Activated CD8-positive, alpha-beta memory T cell treated with anti-CD3 and anti-CD28 coated beads, Interleukin-2, amount 50 U/mL, for 48 hours (primary cell): ENCODE measurements at regions not wholly inside any gene's neighbourhood (a gene's known extent, or its start where the extent isn't known, plus 50 kb on each side); places are given as distances from the start of the nearest gene placed in this dataset.

Experiments used
- DNase-seq: peaks from one replicate; pipeline ENCODE4 v3.0.0-alpha.2; 2020

DNA sequence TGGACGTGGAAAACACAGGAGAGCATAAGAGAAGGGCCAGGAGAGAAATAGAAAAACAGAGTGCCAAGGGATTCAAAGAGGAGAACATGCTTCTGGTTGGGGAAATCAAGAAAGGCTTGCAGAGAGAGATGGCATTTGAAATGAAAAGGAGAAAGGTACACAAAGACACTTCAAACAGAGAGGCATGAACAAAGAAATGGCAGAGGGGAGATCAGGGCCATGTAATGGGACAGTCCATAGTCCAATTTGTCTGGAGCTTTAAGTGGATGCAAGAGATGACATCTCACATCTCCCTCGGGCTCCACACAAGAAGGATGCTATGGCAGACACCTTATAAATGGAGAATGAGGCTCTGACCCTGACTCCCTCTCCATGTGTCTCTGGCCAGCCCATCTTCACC is 331.1 kb downstream of the MLLT3 start:
- DNase-seq, result no peak

DNA sequence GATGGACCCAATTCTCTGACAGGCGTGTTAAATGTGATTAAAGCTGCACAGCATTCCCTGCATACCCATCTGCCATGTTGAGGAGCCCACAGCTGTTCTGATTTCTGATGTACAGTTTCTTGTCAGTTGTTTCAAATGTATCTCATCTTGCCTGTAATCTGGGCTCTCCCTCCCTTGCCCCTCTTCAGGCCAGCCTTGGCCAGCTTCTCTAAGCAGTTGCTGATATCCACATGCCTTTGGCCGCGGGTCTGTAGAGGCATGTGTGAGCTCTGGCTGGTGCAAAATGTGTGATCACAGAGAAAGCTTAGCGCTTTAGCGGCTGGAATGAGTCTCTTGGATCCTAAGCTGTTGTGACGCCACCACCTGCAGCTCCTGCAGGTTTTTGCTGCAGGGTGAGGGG is 332.0 kb downstream of the MLLT3 start:
- no peak for DNase-seq

DNA sequence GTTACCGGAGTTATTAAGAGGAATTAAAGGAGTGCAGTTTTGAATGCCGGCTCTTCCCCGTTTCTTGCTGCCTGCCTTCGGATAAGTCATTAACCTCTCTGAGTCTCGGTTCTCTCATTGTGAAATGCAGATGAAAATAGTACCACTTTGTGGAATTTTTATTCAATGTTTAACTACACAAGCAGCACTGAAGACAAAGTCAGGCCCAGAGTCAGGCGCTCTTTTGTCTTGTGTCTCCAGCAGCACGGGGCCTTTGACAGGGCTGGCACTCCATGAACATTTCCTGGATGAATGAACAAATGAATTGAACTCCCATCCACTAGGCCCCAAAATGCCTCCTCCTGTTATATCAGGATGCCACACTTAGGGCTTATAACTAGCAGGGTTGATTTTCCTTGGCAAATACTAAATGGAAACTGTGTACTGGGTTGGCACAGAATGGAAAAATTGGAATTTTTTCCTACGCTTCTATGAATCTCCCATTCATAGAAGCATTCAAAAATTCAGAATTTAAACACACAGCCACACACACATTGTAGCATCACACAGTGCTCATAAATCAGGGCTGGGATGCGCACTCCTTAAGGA is 332.8 kb downstream of the MLLT3 start:
- no peak for DNase-seq

DNA sequence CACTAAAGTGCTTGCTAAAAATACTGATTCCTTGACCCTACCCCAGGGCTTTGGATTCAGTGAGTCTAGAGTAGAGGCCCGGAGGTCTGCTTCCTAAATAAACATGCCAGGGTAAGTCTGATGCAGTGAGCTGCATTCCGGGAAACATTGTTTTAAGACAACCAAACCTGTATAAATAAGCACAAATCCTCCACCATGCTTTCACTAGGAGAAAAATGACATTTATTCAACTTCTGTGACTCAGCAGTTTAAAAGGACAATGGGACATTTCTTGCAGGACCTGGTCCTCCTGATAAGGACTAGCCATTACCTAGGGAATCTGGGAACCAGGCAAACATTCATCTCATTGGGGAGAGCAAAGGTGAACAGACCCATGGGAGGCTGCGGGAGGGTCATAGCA is 335.3 kb downstream of the MLLT3 start:
- DNase-seq, result no peak

DNA sequence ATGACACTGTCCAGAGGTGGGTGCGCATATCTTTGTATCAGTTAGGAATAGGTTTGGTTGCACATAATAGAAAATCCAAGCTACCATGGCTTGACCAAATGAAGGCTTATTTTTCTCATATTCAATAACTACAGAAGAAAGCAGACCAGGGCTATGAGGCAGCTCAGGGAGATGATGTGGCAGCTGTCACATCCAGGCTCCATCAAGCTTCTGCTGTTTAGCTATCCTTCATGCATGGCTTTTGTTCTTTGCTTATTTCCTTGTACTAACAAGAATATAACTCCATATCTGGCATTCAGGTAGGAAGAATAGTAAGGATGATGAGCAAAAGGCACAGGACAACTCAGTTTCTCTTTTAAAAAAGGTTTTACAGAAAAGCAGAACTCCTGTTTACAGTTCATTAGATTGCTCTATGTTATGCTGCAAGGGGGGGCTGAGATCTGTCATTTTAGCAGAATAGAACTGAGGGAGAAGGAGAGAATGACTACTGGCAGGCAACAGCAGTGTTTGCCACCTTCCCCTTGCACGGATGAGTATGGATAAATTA is 336.1 kb downstream of the MLLT3 start:
- DNase-seq, result no peak

DNA sequence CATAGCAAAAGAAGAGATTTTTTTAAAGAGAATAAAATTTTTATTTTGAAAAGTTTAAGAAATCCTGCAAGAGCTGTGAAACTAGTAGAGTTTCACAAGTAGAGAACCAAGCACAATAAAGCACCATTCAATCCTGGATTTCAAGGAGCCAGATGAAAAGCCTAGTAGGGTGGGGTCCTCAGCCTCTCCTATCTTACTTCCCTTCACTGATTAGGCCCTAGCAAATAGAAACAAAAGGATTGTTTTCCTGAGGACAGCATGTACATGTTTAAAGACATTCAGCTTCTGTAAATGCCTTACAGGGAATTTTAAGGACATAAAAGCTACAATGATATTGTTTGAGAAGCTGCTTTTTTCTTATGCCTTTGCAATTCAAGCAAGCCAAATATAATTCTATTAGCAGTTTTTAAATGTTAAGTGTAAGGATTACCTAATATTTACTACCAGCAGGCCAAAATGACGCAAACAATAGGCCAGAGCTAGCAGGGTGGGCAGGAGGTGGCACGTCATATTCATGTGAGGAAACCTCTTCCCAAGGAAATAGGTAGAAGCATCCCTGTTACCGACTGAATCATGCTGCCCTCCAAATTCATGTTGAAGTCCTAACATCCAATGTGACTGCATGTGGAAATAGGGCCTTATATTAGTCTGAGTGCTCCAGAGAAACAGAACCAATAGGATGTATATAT is 337.6 kb downstream of the MLLT3 start:
- no peak for DNase-seq

DNA sequence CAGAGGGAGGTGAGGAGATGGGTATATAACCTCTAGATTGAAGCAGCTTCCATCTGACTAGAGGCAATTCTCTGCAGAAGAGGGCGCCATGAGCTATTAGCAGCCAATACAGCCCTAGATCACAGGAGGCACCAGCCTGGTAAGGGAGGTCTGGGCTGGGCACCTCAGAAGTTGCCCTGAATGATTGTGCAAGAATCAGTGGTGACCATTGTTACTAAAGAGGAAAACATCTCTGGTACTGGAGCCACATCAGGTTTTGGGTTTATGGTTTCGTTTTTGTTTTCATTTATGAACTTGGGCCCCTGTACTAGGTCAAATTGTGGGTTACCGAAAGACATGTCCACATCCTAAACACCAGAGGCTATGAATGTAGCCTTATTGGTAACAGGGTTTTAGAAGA is 342.0 kb downstream of the MLLT3 start:
- DNase-seq, result no peak

DNA sequence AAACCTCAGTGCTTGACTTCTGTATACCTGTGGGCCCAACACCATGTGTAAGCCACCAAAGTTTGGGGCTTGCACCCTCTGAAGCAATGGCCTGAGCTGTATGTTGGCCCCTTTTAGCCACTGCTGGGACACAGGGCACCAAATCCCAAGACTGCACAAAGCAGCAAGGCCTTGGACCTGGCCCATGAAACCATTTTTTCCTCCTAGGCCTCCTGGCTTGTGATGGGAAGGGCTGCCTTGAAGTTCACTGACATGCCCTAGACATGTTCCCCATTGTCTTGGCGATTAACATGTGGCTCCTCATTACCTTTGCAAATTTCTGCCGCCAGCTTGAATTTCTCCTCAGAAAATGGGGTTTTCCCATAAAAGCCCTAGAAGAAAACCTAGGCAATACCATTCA is 345.5 kb downstream of the MLLT3 start:
- DNase-seq, result no peak

DNA sequence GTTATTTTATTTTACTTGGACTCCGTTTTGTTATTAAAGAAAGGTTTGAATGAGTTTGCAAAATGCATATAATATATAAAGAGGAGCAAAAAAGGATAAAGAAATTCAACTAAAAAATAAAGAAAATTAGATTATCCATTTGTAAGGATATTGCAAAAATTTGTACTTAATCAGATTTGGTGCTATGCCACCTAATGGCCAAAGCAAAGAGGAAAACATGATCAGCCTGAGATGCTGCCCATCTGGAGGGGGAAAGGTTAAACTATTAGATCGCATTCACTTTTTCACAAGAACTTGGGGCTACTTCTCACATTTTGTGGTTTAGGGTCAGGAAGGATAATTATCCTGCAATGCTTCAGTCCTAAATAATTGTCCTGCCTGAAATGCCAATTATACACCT is 350.6 kb downstream of the MLLT3 start:
- DNase-seq, result no peak

DNA sequence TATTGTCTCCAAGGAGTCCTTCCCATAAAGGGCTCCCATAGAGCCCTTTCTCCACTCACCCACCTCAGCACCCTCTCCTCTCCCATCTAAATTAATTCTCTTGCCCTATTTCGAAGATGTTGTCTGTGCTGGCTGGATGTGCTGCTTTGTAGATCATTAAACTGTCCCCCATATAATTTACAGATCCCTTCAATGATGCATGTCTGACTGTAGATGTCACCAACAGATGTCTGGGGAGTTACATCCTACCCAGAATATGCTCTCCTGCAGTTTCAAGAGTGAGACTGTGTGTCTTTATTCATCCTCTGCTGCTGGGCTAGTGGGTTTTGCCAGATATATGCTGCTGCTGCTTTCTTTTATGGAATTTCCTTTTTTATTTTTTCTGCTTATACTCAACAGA is 351.2 kb downstream of the MLLT3 start:
- DNase-seq, result no peak

DNA sequence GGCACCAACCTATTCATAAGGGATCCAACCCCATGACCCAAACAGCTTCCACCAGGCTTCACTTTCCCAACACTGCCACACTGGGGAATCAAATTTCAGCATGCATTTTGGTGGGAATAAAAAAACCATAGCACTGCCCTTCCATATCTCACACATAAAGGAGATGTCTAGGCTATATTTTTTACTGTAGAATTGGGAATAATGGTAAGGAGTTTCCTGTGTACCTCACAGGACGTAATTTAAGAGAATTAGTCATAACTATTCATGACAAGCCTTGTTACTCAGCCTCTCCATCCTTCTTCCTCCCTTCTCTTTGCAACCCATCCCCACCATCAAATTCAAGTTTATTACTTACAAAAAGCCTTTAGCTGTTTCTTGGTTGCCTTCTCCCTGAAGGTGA is 352.1 kb downstream of the MLLT3 start:
- no peak for DNase-seq

DNA sequence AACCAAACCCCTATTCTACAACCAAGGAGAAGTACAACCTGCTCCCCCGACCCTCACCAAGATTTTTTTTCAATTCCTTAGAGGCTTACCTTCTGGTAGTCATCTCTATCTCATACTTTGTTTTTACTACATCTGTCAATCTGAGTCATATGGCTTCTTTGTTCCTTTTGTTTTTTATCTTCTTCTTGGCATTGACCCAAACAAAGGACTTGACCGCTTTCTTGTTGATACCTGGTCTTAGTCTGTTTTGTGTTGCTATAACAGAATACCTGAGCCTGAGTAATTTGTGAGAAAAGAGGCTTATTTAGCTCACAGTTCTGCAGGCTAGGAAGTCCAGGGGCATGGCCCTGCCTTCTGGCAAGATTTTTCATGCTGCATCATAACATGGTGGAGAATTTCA is 352.7 kb downstream of the MLLT3 start:
- no peak for DNase-seq

DNA sequence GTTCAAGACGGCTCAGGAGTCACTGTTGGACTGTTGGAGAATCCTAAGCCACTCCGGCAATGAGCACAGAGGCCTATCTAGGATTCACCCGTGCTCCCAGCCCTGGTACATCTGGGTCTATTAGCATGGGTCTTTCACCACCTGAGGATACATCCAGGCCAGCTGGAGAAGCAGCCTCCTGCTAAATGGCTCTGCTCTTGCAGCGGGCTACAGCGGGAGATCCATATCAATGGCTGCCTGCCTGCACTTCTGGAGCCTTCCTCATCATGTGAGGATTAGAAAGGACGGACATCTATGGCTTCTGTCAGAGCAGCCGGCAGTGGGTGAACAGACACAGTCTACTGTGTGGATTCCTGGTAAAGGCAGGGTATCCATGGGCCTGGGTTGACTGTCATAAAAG is 357.4 kb downstream of the MLLT3 start:
- DNase-seq, result no peak

DNA sequence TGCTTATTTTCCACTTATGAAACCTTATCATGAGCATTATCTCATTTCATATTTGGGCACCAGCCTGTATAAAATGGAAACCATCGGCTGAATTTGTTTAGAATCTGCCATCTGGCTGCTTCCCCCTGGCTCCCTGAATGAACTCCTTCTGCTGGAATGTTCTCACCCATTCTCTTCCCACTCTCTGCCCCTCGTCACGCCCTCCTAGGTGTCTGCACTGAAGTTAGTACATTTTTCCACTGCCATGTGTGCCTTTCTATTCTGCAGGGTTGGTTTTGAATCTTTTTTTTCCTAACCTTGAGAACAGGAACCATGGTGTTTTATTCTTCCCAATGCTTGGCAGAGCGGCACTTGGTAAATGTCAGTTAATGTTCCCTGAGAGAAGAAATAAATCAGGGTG is 359.7 kb downstream of the MLLT3 start:
- DNase-seq, result no peak

DNA sequence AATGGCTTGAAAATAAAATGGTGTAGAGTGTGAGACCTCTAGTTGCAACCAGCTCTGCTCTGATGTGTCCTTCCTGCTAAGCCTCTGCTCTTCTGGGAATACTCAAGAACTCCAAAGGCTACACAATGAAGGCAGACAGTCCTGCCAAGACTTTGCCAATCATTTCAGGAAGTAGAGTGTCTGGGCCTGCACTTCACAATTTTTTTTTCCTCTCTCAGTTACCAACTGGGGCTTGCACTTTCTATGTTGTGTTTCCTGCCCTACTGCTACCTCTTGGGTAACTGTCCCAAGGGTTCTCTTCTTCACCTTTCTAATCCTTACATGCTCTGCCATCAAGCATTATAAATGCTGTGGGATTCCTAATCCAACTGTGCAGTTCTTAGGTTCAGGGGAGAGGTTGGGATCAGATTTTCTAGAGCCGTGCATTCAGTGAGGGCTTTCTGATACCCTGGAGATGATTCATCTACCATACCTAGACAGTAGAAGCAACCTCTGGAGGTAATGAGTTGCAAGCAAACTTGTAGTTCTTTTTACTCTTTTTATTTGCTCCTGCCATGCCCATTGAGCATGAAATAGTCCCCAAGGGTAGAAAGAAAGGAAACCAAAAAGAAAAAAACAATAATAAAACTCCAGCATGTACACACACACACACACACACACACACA is 365.9 kb downstream of the MLLT3 start:
- no peak for DNase-seq

DNA sequence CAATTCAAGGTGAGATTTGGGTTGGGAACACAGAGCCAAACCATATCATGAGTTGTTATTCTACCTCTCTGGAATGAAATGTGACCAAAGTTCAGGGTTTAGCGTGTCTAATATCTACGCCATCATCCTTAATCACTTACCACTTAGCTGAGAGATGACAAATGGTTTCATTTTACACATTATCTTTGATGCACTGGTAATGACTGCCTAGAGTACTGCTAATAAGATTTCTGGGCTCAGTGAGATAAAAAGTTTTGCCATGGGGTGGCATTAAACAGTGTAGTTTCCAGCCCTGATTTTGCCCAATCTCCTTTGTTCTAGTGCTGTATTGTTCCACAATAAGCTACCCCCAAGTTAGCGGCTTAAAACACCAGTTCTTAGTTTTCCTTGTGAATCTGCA is 367.2 kb downstream of the MLLT3 start:
- DNase-seq, result no peak

DNA sequence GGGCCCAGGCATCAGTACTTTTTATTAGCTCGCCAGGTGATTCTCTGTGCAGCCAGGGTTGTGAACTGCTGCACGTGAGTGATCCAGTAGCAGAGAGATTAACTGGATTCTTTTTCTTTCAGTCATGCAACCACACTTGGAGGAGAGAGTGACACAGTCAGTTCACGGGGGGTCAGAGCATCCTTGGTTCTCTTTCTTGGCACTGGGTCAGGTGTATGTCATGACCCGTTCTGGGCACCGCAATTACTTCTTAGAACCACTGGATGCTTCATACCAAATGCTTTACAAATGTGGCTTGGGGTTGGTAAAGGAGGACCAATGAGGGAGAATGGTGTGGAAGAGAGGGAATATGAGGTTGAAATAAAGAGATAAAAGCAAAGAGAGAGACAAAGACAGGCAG is 368.7 kb downstream of the MLLT3 start:
- no peak for DNase-seq

DNA sequence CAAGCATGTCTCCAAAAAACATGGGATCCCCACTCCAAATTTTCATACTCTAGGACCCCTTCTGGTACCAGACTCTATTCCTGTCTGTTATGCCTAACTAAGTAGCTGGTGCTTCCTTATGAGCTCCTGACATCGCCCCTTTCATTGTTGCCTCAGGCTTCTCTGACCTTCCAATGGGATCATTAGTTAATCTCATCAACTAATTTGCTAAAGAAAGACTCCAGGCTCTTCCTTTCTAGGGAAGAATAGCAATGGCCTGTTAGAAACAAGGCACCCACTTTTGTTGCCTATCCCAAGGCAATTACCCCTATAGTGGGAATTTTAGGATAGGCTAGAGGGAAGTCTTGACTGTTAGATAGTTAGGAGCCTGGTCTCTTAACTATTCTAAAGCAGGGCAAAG is 369.5 kb downstream of the MLLT3 start:
- DNase-seq, result no peak

DNA sequence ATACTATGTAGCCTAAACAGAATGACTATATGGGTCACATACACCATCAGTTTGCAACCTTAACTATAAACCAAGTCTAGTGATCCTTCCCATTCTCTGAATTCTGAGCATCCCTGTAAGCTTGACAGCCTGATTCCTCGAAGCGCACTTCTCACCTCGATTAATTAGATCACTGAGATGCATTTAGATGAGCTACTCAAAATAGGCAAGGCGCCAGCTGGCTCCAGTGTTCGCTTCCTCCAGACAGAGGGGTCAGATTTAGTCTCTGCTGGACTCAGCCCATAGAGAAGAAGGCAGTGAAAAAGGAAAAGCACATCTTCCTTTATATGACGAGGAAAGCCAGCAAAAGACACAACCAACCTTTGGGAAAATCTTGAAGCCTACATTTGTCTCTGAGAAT is 371.5 kb downstream of the MLLT3 start:
- DNase-seq, result no peak

DNA sequence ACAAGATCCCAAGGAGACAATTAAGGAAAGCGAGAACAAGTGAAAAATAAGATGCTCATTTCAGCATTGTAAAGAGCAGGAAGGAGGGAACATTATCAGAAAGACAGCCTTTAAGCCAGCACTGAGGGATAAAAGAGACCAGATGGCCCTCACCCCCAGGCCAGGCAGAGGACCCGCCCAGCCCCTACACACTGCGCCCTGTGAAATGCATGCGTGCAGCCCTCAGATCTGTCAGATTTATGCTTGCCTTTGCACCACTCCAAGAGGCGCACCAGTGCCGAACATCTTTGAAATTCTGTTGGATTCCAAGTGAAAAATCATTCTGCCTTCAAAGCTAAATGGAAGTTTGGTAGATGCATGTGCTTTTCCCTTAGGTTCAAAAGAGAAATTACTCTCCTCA is 378.0 kb downstream of the MLLT3 start:
- no peak for DNase-seq

DNA sequence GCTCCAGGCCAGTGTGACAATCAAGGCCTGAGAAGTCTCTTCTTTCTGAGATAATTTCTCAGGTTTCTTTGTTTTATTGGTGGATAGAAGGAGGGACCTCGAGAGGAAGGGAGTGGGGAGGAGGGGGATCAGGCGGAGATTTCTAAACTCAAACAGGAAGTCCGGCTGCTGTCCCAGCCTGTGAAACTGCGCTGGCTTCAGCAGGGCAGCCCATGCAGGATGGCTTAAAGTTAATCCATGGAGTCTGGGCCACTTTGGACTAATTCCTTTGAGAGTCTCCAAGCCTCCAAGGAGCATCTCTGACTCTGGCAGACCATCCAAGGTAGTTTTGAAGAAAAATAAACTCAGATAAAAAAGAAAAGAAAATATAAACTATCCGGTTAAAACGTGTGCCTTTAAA is 378.5 kb downstream of the MLLT3 start:
- no peak for DNase-seq

DNA sequence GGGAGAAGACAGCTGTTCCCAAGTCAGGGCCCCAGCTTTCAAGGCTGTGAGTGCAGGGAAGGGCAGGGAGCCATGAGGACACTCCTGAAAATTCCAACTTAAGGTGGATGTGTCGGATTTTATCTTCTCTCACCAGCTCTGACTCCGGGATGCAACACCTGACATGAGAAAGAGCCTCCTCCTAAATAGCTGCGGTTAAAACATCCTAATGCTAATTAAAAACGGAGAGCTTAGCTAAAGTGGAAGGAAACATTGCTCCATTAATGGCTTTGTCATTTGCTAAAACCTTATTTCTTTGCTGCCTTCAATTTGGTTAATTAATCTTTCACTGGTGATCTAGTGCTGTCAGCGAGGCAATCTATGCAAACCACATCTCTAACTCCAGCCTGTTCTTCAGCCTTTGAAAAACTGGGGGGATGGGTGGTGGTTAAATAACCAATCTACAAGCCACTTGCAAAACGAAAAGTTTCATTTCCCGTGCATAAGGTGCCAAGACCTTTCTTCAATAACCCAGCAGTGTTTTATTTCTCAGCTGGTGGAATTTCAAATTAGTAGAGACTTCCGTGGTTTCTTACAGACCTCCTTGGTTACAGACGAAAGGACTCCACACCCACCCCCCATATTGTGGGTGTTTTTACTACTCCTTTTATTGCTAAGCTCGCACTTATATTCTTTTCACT is 379.6 kb downstream of the MLLT3 start:
- no peak for DNase-seq

DNA sequence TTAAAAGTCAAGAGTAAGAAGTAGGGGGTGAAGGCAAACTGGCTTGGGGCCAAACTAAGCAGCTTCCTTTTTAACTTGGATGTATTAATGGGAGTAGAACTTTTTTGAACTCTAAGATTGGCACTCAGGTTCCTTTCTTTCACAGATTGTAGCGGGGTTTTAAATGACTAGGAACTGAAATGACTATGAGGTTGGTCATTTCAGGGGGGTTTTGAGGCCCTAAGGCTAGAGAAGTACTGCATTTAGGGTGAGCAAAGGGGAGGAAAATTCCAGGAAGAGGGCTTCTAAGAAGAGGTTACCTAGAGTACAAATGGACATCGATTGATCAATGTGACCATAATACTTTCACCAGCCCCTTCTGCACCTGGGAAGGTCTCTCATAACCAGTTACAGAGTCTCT is 381.8 kb downstream of the MLLT3 start:
- DNase-seq, result no peak

DNA sequence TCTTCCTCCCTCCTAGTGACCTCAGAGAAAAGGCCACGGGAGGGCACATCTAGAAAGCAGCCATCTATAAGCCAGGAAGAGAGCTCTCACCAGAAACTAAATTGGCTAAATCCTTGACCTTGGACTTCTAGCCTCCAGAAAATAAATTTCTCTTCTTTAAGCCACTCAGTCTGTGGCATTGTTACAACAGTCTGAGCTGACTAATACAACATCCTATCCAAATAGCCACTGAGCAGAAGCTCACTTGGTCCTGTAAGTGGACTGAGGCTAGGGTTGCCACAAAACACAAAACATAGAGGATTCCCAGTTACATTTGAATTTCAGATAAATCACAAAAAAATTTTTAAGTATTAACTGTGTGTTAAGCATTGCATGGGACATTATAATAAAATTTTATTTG is 383.4 kb downstream of the MLLT3 start:
- no peak for DNase-seq
